ENCODE measurements at regions not wholly inside any gene's neighbourhood (a gene's known extent, or its start where the extent isn't known, plus 50 kb on each side); places are given as distances from the start of the nearest gene placed in this dataset.

DNA sequence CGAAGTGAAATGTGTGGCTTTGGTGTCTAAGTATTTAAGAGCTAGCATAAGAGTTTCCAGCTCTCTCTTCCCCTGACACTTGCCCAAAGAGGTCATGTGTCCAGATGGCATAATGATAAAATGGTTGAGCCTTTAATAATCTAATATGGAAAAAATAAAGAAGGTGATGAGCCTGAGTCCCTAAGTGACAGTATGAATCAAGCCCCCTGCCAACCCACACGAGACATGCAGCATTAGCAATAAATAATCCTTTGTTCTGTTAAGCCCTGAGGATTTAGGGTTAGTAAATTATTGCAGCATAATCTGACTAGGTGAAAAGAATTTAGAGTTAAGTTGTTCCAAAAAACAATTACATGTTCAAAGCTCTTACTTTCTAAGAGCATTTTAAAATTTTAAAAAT is 217.2 kb upstream of the CCDC150 start:
- H3K36me3 ChIP-seq (ENCODE audit: control insufficient read depth in 3 of 3, insufficient read depth in 3 of 3, low read length in 3 of 3): no peaks in the 10 kb centered on the region
- no peaks in the 10 kb centered on the region for H3K4me1 ChIP-seq (ENCODE audit: control insufficient read depth in 3 of 3, insufficient read depth in 3 of 3, low read length in 3 of 3)
- H3K9ac ChIP-seq (ENCODE audit: low read depth in 1 of 3, low read length in 3 of 3): no peak overlapping the region
- H3K9me3 ChIP-seq (ENCODE audit: control insufficient read depth in 3 of 3, low read length in 3 of 3): no peaks in the 10 kb centered on the region
- H3K4me3 ChIP-seq (ENCODE audit: low read length in 3 of 3): no peak overlapping the region
- H3K27ac ChIP-seq (ENCODE audit: low read depth, low read length): no peak overlapping the region
- H3K27me3 ChIP-seq (ENCODE audit: control insufficient read depth in 3 of 3, insufficient read depth in 3 of 3, low read length in 3 of 3): no peaks in the 10 kb centered on the region

DNA sequence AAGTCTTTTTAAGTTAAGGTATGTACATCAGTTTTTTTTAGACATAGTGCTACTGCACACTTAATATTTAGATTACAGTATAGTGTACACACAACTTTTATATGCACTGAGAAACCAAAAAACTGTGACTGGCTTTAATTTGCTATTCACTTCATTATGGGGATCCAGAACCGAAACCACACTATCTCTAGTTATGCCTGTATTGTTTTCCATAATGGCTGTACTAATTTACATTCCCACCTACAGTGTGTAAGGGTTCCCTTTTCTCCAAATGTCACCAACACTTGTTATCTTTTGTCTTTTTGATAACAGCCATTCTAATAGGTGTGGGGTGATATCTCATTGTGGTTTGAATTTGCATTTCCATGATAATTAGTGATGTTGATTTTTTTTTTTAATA is 213.4 kb upstream of the CCDC150 start:
- H3K27ac ChIP-seq (ENCODE audit: low read depth, low read length): no peak overlapping the region
- no peaks in the 10 kb centered on the region for H3K27me3 ChIP-seq (ENCODE audit: control insufficient read depth in 3 of 3, insufficient read depth in 3 of 3, low read length in 3 of 3)
- no peak overlapping the region for H3K4me3 ChIP-seq (ENCODE audit: low read length in 3 of 3)
- no peaks in the 10 kb centered on the region for H3K9me3 ChIP-seq (ENCODE audit: control insufficient read depth in 3 of 3, low read length in 3 of 3)
- H3K9ac ChIP-seq (ENCODE audit: low read depth in 1 of 3, low read length in 3 of 3): no peak overlapping the region
- no peaks in the 10 kb centered on the region for H3K36me3 ChIP-seq (ENCODE audit: control insufficient read depth in 3 of 3, insufficient read depth in 3 of 3, low read length in 3 of 3)
- no peaks in the 10 kb centered on the region for H3K4me1 ChIP-seq (ENCODE audit: control insufficient read depth in 3 of 3, insufficient read depth in 3 of 3, low read length in 3 of 3)

DNA sequence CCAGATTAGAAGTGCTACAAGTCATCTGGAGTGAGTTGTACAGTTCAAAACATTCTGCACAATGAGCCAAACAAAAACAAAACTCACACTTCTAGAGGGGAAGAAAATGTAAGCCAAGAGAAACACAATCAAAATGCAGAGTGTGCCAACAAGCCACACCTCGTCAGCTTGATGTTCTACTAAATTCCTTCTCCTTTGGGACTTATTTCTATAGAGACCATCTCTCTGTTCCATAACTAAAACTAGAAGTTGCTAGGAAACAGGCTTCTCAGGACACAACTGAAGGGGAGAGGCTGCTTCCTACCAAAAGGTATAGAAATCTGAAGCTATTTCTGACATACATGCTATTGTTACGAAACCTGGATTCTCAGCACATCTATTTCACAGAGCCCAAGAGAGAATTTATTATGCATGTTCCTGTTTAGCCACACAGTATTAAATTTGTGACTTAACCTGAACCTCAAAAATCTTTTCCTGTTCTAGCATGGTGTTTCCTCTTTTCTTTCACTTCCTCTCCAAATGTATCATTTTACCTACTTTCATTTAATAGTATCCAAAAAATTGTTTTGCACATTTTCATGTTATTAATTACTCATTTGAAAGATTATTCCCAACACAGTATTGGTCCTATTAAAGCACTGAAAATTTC is 211.4 kb upstream of the CCDC150 start:
- H3K4me1 ChIP-seq (ENCODE audit: control insufficient read depth in 3 of 3, insufficient read depth in 3 of 3, low read length in 3 of 3): no peaks in the 10 kb centered on the region
- no peaks in the 10 kb centered on the region for H3K9me3 ChIP-seq (ENCODE audit: control insufficient read depth in 3 of 3, low read length in 3 of 3)
- H3K27me3 ChIP-seq (ENCODE audit: control insufficient read depth in 3 of 3, insufficient read depth in 3 of 3, low read length in 3 of 3): no peaks in the 10 kb centered on the region
- no peak overlapping the region for H3K27ac ChIP-seq (ENCODE audit: low read depth, low read length)
- no peak overlapping the region for H3K4me3 ChIP-seq (ENCODE audit: low read length in 3 of 3)
- H3K36me3 ChIP-seq (ENCODE audit: control insufficient read depth in 3 of 3, insufficient read depth in 3 of 3, low read length in 3 of 3): no peaks in the 10 kb centered on the region
- H3K9ac ChIP-seq (ENCODE audit: low read depth in 1 of 3, low read length in 3 of 3): no peak overlapping the region

DNA sequence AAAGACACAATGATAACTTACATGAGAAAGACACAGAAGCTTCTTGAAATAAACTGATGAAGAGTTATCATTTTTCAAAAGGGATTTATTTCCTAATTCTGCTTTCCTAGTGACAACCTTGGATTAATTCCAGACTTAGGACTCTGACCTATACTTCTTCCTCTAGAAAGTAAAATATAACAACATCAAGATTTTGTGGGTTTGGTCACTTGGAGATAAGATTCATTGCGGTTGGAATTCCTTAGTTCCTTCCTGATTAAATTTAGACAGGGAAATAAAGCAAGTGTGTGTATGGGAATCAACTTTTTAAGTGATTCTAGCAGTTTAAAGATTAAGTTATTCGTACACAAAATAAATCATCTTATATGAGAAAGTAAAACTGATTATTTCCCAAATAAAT is 208.4 kb upstream of the CCDC150 start:
- Histone ChIP-seq H3K36me3 (ENCODE audit: control insufficient read depth in 3 of 3, insufficient read depth in 3 of 3, low read length in 3 of 3) (no peaks in the 10 kb centered on the region), H3K9ac (ENCODE audit: low read depth in 1 of 3, low read length in 3 of 3) (no peak overlapping the region), H3K27me3 (ENCODE audit: control insufficient read depth in 3 of 3, insufficient read depth in 3 of 3, low read length in 3 of 3) (no peaks in the 10 kb centered on the region), H3K4me1 (ENCODE audit: control insufficient read depth in 3 of 3, insufficient read depth in 3 of 3, low read length in 3 of 3) (peaks cover 0 to 5% (median 0%) of the 10 kb centered on the region in 3 donors), H3K9me3 (ENCODE audit: control insufficient read depth in 3 of 3, low read length in 3 of 3) (no peaks in the 10 kb centered on the region), H3K4me3 (ENCODE audit: low read length in 3 of 3) (no peak overlapping the region), H3K27ac (ENCODE audit: low read depth, low read length) (no peak overlapping the region)

DNA sequence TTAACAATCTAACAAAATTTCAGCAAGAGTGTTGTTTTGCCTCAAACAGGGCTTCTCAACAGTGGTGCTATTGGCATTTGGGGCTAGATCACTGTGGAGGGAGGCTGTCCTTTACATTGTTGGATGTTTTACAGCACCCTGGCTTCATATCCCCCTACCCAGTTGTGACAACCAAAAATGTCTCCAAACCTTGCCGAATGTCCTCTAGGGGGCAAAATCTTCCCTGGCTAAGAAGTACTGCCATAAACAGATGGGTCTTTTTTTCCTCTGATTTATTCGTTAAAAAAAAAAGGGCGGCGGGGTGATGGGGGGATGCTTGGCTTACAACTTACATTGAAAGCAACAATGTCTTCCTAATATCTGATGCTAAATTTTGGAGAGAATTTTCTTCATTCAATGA is 207.6 kb upstream of the CCDC150 start:
- Histone ChIP-seq H3K9ac (ENCODE audit: low read depth in 1 of 3, low read length in 3 of 3) (no peak overlapping the region), H3K4me1 (ENCODE audit: control insufficient read depth in 3 of 3, insufficient read depth in 3 of 3, low read length in 3 of 3) (peaks cover 0 to 5% (median 0%) of the 10 kb centered on the region in 3 donors), H3K27ac (ENCODE audit: low read depth, low read length) (no peak overlapping the region)

DNA sequence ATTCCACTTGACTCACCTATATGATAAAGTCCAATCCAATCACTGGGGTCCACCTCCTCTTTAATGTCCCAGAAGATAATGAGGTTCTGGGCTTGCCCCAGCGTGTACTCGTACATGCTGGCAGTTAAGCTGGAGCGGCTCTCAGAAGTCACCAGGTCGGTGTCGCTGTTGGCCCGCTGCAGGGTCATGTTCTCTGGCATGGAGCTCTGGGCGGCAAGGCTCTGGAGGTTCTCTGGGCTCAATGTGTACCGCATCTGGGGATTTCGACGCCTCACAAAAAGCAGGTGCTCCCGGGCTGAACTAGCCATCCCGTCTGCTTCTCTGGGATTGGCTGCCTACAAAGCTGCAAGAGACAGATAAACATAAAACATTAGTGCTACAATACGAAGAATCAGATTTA is 206.4 kb upstream of the CCDC150 start:
- Histone ChIP-seq H3K9me3 (ENCODE audit: control insufficient read depth in 3 of 3, low read length in 3 of 3) (no peaks in the 10 kb centered on the region), H3K4me1 (ENCODE audit: control insufficient read depth in 3 of 3, insufficient read depth in 3 of 3, low read length in 3 of 3) (peaks cover 0 to 5% (median 0%) of the 10 kb centered on the region in 3 donors), H3K36me3 (ENCODE audit: control insufficient read depth in 3 of 3, insufficient read depth in 3 of 3, low read length in 3 of 3) (no peaks in the 10 kb centered on the region), H3K9ac (ENCODE audit: low read depth in 1 of 3, low read length in 3 of 3) (no peak overlapping the region), H3K27me3 (ENCODE audit: control insufficient read depth in 3 of 3, insufficient read depth in 3 of 3, low read length in 3 of 3) (no peaks in the 10 kb centered on the region), H3K4me3 (ENCODE audit: low read length in 3 of 3) (no peak overlapping the region), H3K27ac (ENCODE audit: low read depth, low read length) (no peak overlapping the region)

More for the DNA sequence above, 207.6 kb upstream of the CCDC150 start:
- no peaks in the 10 kb centered on the region for H3K9me3 ChIP-seq (ENCODE audit: control insufficient read depth in 3 of 3, low read length in 3 of 3)
- H3K4me3 ChIP-seq (ENCODE audit: low read length in 3 of 3): no peak overlapping the region
- H3K36me3 ChIP-seq (ENCODE audit: control insufficient read depth in 3 of 3, insufficient read depth in 3 of 3, low read length in 3 of 3): no peaks in the 10 kb centered on the region
- no peaks in the 10 kb centered on the region for H3K27me3 ChIP-seq (ENCODE audit: control insufficient read depth in 3 of 3, insufficient read depth in 3 of 3, low read length in 3 of 3)

DNA sequence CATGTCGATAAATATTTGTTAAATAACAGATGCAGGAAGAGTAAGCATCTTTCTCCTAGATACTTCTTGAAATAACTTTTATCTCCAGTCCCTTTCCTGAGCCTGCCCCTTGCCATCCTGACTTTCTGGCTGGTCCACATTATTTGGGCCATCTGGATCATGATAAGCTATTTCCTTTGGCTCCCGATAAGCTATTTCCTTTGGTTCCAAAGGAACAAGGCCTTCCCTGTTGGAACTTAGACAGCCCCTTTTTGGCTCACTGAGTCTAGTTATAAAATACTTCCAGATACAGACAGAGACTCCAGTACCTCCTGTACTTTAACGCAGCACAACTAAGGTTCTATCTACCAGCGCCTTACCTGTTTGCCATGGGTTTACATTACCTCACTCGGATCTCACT is 205.3 kb upstream of the CCDC150 start:
- Histone ChIP-seq H3K27ac (ENCODE audit: low read depth, low read length) (no peak overlapping the region), H3K4me3 (ENCODE audit: low read length in 3 of 3) (no peak overlapping the region), H3K4me1 (ENCODE audit: control insufficient read depth in 3 of 3, insufficient read depth in 3 of 3, low read length in 3 of 3) (peaks cover 0 to 5% (median 0%) of the 10 kb centered on the region in 3 donors), H3K36me3 (ENCODE audit: control insufficient read depth in 3 of 3, insufficient read depth in 3 of 3, low read length in 3 of 3) (no peaks in the 10 kb centered on the region), H3K9me3 (ENCODE audit: control insufficient read depth in 3 of 3, low read length in 3 of 3) (no peaks in the 10 kb centered on the region), H3K27me3 (ENCODE audit: control insufficient read depth in 3 of 3, insufficient read depth in 3 of 3, low read length in 3 of 3) (no peaks in the 10 kb centered on the region), H3K9ac (ENCODE audit: low read depth in 1 of 3, low read length in 3 of 3) (no peak overlapping the region)

DNA sequence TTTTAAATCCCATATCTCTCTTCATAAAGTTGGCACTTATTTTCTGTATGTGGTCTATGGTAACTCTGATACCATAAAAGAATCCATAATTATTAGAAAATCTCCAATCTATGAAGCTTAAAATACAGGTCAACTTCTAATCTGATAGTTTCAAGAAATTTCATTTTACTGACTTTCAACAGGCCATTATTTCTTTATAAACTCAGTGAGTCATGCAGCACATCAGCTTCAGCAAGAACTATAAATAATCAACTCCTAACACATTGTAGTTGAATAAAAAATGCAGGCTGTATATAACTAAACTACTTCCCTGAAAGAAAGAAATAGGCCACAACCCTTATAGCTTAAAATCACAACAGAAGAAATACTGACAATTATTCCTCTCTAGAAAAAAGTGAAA is 204.3 kb upstream of the CCDC150 start:
- H3K9ac ChIP-seq (ENCODE audit: low read depth in 1 of 3, low read length in 3 of 3): no peak overlapping the region
- H3K9me3 ChIP-seq (ENCODE audit: control insufficient read depth in 3 of 3, low read length in 3 of 3): no peaks in the 10 kb centered on the region
- no peak overlapping the region for H3K4me3 ChIP-seq (ENCODE audit: low read length in 3 of 3)
- peaks cover 0 to 5% (median 0%) of the 10 kb centered on the region in 3 donors for H3K4me1 ChIP-seq (ENCODE audit: control insufficient read depth in 3 of 3, insufficient read depth in 3 of 3, low read length in 3 of 3)
- no peaks in the 10 kb centered on the region for H3K36me3 ChIP-seq (ENCODE audit: control insufficient read depth in 3 of 3, insufficient read depth in 3 of 3, low read length in 3 of 3)
- H3K27ac ChIP-seq (ENCODE audit: low read depth, low read length): no peak overlapping the region
- H3K27me3 ChIP-seq (ENCODE audit: control insufficient read depth in 3 of 3, insufficient read depth in 3 of 3, low read length in 3 of 3): no peaks in the 10 kb centered on the region

DNA sequence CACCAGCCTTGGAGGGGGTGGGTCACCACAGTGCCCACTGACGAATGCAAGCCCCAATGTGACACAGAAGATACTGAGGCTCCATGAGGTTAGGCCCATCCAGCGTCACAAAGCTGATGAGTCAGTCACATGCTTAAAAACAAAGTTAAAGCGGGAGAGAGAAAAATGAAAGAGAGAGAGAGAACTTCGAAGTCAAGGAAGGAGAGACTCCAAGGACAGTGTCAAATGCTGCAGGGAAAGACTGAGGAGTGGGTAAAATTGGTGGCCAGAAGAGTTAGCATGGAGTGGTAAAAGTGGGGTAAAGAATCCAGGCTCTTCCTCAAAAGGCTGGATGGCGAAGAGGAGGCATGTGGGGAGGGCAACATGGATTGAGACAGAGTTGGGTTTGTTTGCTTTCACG is 201.9 kb upstream of the CCDC150 start:
- Histone ChIP-seq H3K9ac (ENCODE audit: low read depth in 1 of 3, low read length in 3 of 3) (no peak overlapping the region), H3K36me3 (ENCODE audit: control insufficient read depth in 3 of 3, insufficient read depth in 3 of 3, low read length in 3 of 3) (no peaks in the 10 kb centered on the region), H3K9me3 (ENCODE audit: control insufficient read depth in 3 of 3, low read length in 3 of 3) (no peaks in the 10 kb centered on the region), H3K4me1 (ENCODE audit: control insufficient read depth in 3 of 3, insufficient read depth in 3 of 3, low read length in 3 of 3) (peaks cover 0 to 5% (median 0%) of the 10 kb centered on the region in 3 donors), H3K27ac (ENCODE audit: low read depth, low read length) (no peak overlapping the region), H3K4me3 (ENCODE audit: low read length in 3 of 3) (no peak overlapping the region), H3K27me3 (ENCODE audit: control insufficient read depth in 3 of 3, insufficient read depth in 3 of 3, low read length in 3 of 3) (no peaks in the 10 kb centered on the region)

DNA sequence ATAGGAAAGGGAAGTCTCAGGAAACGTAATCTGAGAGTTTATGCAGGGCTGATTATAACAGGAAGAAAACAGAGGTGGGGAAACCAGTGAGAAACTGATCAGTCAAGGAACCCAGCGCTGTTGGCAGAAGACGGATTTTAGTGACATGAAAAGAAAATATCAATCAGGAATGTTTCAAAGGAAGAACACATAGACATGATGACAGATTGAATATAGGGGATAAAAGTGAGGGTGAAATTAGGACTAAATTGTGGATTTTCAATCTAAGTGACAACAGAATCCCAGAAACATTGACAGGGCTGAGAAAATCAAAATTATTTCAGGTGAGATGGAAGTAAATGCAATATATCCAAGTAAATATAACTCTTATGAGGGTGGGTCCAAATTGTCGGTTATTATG is 199.8 kb upstream of the CCDC150 start:
- no peaks in the 10 kb centered on the region for H3K9me3 ChIP-seq (ENCODE audit: control insufficient read depth in 3 of 3, low read length in 3 of 3)
- H3K4me1 ChIP-seq (ENCODE audit: control insufficient read depth in 3 of 3, insufficient read depth in 3 of 3, low read length in 3 of 3): no peaks in the 10 kb centered on the region
- no peak overlapping the region for H3K9ac ChIP-seq (ENCODE audit: low read depth in 1 of 3, low read length in 3 of 3)
- no peak overlapping the region for H3K4me3 ChIP-seq (ENCODE audit: low read length in 3 of 3)
- no peaks in the 10 kb centered on the region for H3K27me3 ChIP-seq (ENCODE audit: control insufficient read depth in 3 of 3, insufficient read depth in 3 of 3, low read length in 3 of 3)
- no peaks in the 10 kb centered on the region for H3K36me3 ChIP-seq (ENCODE audit: control insufficient read depth in 3 of 3, insufficient read depth in 3 of 3, low read length in 3 of 3)
- no peak overlapping the region for H3K27ac ChIP-seq (ENCODE audit: low read depth, low read length)
